Gastrocnemius medialis (tissue), 4 donors: ENCODE measurements at regions not wholly inside any gene's neighbourhood (a gene's known extent, or its start where the extent isn't known, plus 50 kb on each side); places are given as distances from the start of the nearest gene placed in this dataset.

ENCODE experiments used
- ATAC-seq, 2 donors: fragments of 150-250 bp; one replicate each; pipeline ENCODE4 v1.9.1; 2016
- DNase-seq, 2 donors: peaks; one replicate each; pipeline ENCODE4 v3.0.0-alpha.2; 2019
- H3K27ac ChIP-seq, 4 donors: fragments of 200-600 bp; sonication (generic); 1 replicate in 1 of 4; 2 replicates in 3 of 4; pipeline ENCODE4 v1.5.1; 2016 to 2018; ENCODE audit warnings: mild to moderate bottlenecking in 2 of 4, moderate library complexity in 1 of 4
- H3K27me3 ChIP-seq, 3 donors: fragments of 200-600 bp; sonication (generic) in 2 of 3; 1 replicate in 1 of 3; 2 replicates in 2 of 3; pipeline versions ENCODE4 v1.5.1 to v1.6.0; 2016 to 2019; ENCODE audit warnings: mild to moderate bottlenecking in 1 of 3, moderate library complexity in 1 of 3
- H3K36me3 ChIP-seq, 2 donors: fragments of 200-600 bp; sonication (generic) in 1 of 2; one replicate each; pipeline ENCODE4 v1.5.1; 2017 to 2018
- H3K4me1 ChIP-seq, 2 donors: fragments of 200-600 bp; sonication (generic) in 1 of 2; one replicate each; pipeline ENCODE4 v1.5.1; 2016 to 2017; ENCODE audit warnings: mild to moderate bottlenecking in 2 of 2
- H3K4me3 ChIP-seq, 4 donors: fragments of 200-600 bp; sonication (generic) in 3 of 4; 1 replicate in 1 of 4; 2 replicates in 3 of 4; pipeline ENCODE4 v1.5.1; 2016 to 2019; ENCODE audit warnings: mild to moderate bottlenecking in 2 of 4
- H3K9me3 ChIP-seq, 3 donors: fragments of 200-600 bp; sonication (generic) in 2 of 3; 1 replicate in 1 of 3; 2 replicates in 2 of 3; pipeline ENCODE4 v1.5.1; 2016 to 2019
- CTCF ChIP-seq, 5 experiments: fragments of 450-650 bp in 3 of 5; fragments of 200-600 bp in 2 of 5; sonication (generic) in 2 of 5; IDR thresholded peaks in 4 of 5; conservative IDR thresholded peaks in 1 of 5; 1 replicate in 4 of 5; 2 replicates in 1 of 5; pipeline ENCODE4 v1.5.1; 2016 to 2019; ENCODE audit warnings: antibody characterized with exemption in 5 of 5, mild to moderate bottlenecking in 3 of 5, moderate library complexity in 3 of 5
- POLR2A ChIP-seq, 2 donors: fragments of 450-650 bp; IDR thresholded peaks; one replicate each; pipeline ENCODE4 v1.6.1; 2017; ENCODE audit warnings: antibody characterized with exemption in 2 of 2, mild to moderate bottlenecking in 2 of 2, moderate library complexity in 2 of 2
- in situ Hi-C, 4 donors: fragments of 200-750 bp; cut with MboI; loops; one replicate each; pipeline versions ENCODE4 v1.15.0 to v1.8.0; 2017; ENCODE audit warnings: low sequenced_read_pairs in 4 of 4
- intact Hi-C: fragments of 100-400 bp; cut with DNase I; formaldehyde crosslinking; loops from one replicate; pipeline ENCODE4 v1.15.1; 2023; ENCODE audit warnings: low total_unique reads

DNA sequence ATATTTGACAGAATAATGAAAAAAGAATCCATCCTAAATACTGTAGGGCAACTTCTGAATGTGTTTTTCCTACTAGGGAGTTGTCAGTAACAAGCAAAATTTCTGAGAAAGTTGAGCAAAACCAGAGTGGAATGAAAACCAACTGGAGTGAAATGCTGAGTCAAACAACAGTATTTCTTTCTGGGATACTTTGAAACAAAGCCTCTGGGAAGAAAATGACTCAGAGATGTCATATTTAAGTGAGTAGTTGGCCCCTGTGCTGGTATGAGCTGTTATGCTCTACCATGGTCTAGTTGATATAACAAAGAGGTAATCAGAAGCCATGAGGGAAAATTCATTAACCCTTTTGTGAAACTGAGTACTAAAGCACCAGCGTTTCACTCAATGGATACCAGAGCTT is 372.1 kb upstream of the C9orf72 start:
- ATAC-seq (no peak), DNase-seq (no peak)
- H3K4me1 ChIP-seq, result no peaks in the 10 kb centered on the region
- TF ChIP-seq POLR2A (IDR thresholded peaks at IDR 0.05) (no peak), CTCF (IDR thresholded peaks at IDR 0.05 in 4 of 5, conservative IDR thresholded peaks at IDR 0.05 in 1 of 5) (no peak)
- intact Hi-C loops, result no loop called here
- in situ Hi-C loops, result no loop called here
- no peaks in the 10 kb centered on the region for H3K9me3 ChIP-seq
- no peaks in the 10 kb centered on the region for H3K27me3 ChIP-seq
- H3K4me3 ChIP-seq, result no peak overlapping the region
- H3K36me3 ChIP-seq, result no peaks in the 10 kb centered on the region
- H3K27ac ChIP-seq, result no peak overlapping the region

- intact Hi-C loops, result no loop called here
- Histone ChIP-seq H3K36me3 (no peaks in the 10 kb centered on the region), H3K27me3 (no peaks in the 10 kb centered on the region), H3K4me3 (no peak overlapping the region), H3K9me3 (no peaks in the 10 kb centered on the region), H3K27ac (no peak overlapping the region), H3K4me1 (no peaks in the 10 kb centered on the region)
- in situ Hi-C loops, result no loop called here
- DNase-seq (no peak), ATAC-seq (no peak)
- TF ChIP-seq CTCF (IDR thresholded peaks at IDR 0.05 in 4 of 5, conservative IDR thresholded peaks at IDR 0.05 in 1 of 5) (no peak), POLR2A (IDR thresholded peaks at IDR 0.05) (no peak)
Observed at GRCh38 chr9:27950382-27950781, 377.1 kb upstream of the C9orf72 start.

- H3K36me3 ChIP-seq, result no peaks in the 10 kb centered on the region
- no peaks in the 10 kb centered on the region for H3K9me3 ChIP-seq
- no peak for TF ChIP-seq CTCF (IDR thresholded peaks at IDR 0.05 in 4 of 5, conservative IDR thresholded peaks at IDR 0.05 in 1 of 5)
- no peak overlapping the region for H3K27ac ChIP-seq
- ATAC-seq, result no peak
- no peak for DNase-seq
- intact Hi-C loops, result no loop called here
- no peaks in the 10 kb centered on the region for H3K4me1 ChIP-seq
- no peaks in the 10 kb centered on the region for H3K27me3 ChIP-seq
- no peak overlapping the region for H3K4me3 ChIP-seq
- in situ Hi-C loops, result no loop called here
Observed at GRCh38 chr9:27954858-27955257, 381.6 kb upstream of the C9orf72 start.

DNA sequence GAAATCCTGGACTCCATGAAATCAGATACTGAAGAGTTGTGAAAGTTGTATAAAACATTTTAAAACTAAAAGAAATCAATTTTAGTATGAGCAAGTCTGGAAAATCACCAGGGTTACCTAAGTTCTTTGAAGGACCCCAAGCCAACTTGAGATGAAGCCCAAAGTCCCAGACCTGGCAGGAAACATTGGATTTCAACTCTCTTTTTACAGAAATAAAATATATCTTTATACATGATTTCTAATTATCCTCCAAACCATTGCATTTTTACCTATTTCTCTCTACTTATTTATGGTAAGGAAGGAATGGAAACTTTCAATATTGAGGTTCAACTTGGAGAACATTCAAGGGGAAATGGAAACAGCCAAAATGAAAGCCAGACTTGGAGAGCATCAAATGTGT is 390.6 kb upstream of the C9orf72 start:
- Histone ChIP-seq H3K4me1 (no peaks in the 10 kb centered on the region), H3K27me3 (no peaks in the 10 kb centered on the region), H3K27ac (no peak overlapping the region), H3K4me3 (no peak overlapping the region), H3K9me3 (no peaks in the 10 kb centered on the region), H3K36me3 (no peaks in the 10 kb centered on the region)
- ATAC-seq, result no peak
- in situ Hi-C loops, result no loop called here
- intact Hi-C loops, result no loop called here
- DNase-seq, result no peak
- no peak for TF ChIP-seq POLR2A (IDR thresholded peaks at IDR 0.05)

GRCh38 chr9:27967210-27967609 is 393.9 kb upstream of the C9orf72 start:
- intact Hi-C loops, result no loop called here
- Histone ChIP-seq H3K27ac (no peak overlapping the region), H3K9me3 (no peaks in the 10 kb centered on the region), H3K27me3 (no peaks in the 10 kb centered on the region), H3K4me1 (no peaks in the 10 kb centered on the region), H3K36me3 (no peaks in the 10 kb centered on the region), H3K4me3 (no peak overlapping the region)
- no peak for ATAC-seq
- in situ Hi-C loops, result no loop called here
- no peak for DNase-seq
- TF ChIP-seq POLR2A (IDR thresholded peaks at IDR 0.05) (no peak), CTCF (IDR thresholded peaks at IDR 0.05 in 4 of 5, conservative IDR thresholded peaks at IDR 0.05 in 1 of 5) (no peak)
